Endodermal cell (in vitro differentiated cells): ENCODE measurements at regions not wholly inside any gene's neighbourhood (a gene's known extent, or its start where the extent isn't known, plus 50 kb on each side); places are given as distances from the start of the nearest gene placed in this dataset.
A peak's percentile ranks its signal among the peaks of the same experiment; 100 is the strongest.

Experiments
- DNase-seq: peaks from one replicate; pipeline ENCODE4 v3.0.0-alpha.2; 2017
- H3K27ac ChIP-seq: 2 replicates; pipeline ENCODE4 v1.5.1; 2013; ENCODE audit warnings: mild to moderate bottlenecking, low read depth, low read length, moderate library complexity
- H3K27me3 ChIP-seq: 2 replicates; pipeline ENCODE4 v1.6.1; 2013; ENCODE audit warnings: mild to moderate bottlenecking, low read length, moderate library complexity; ENCODE audit not compliant: insufficient read depth, control insufficient read depth, poor library complexity, severe bottlenecking
- H3K36me3 ChIP-seq: 2 replicates; pipeline ENCODE4 v1.7.0; 2013; ENCODE audit warnings: mild to moderate bottlenecking, low read length, moderate library complexity; ENCODE audit not compliant: control insufficient read depth, insufficient read depth
- H3K4me1 ChIP-seq: one replicate; pipeline ENCODE4 v1.7.0; 2013; ENCODE audit warnings: low read length; ENCODE audit not compliant: control insufficient read depth, insufficient read depth
- H3K4me3 ChIP-seq: 2 replicates; pipeline ENCODE4 v1.5.1; 2013; ENCODE audit warnings: mild to moderate bottlenecking, low read length, moderate library complexity
- H3K9ac ChIP-seq: 2 replicates; pipeline ENCODE4 v1.6.1; 2013; ENCODE audit warnings: mild to moderate bottlenecking, low read length, moderate library complexity; ENCODE audit not compliant: poor library complexity, severe bottlenecking; ENCODE audit errors: extremely low read depth
- H3K9me3 ChIP-seq: 2 replicates; pipeline ENCODE4 v1.6.1; 2013; ENCODE audit warnings: mild to moderate bottlenecking, low read length, moderate library complexity; ENCODE audit not compliant: control insufficient read depth
- H3K27ac Mint-ChIP-seq: 2 replicates; pipeline ENCODE4 v1.8.0; 2020; ENCODE audit warnings: mixed read lengths
- H3K27me3 Mint-ChIP-seq: 2 replicates; pipeline ENCODE4 v1.8.0; 2021; ENCODE audit warnings: mild to moderate bottlenecking, mixed read lengths; ENCODE audit not compliant: insufficient read depth
- H3K36me3 Mint-ChIP-seq: 2 replicates; pipeline ENCODE4 v1.8.0; 2020; ENCODE audit warnings: low read depth, mixed read lengths
- H3K4me1 Mint-ChIP-seq: 2 replicates; pipeline ENCODE4 v1.8.0; 2020; ENCODE audit warnings: mixed read lengths
- H3K4me3 Mint-ChIP-seq: 2 replicates; pipeline ENCODE4 v1.8.0; 2020; ENCODE audit warnings: mild to moderate bottlenecking, moderate library complexity, mixed read lengths
- H3K9me3 Mint-ChIP-seq: 2 replicates; pipeline ENCODE4 v1.8.0; 2020; ENCODE audit warnings: mild to moderate bottlenecking, mixed read lengths
- WGBS, 2 experiments: methylation state at CpG; one replicate each; pipeline versions ENCODE4 v1.1.5 to v1.1.7; 2013; ENCODE audit warnings: missing lambda C conversion rate in 2 of 2, mixed read lengths in 1 of 2; ENCODE audit not compliant: insufficient coverage in 1 of 2, insufficient read length in 1 of 2; 5-methylcytosine and 5-hydroxymethylcytosine counted together
- TF ChIP-seq, protein P1 (sequence below): fragments of 200-600 bp; sonication (generic); conservative IDR thresholded peaks from 2 replicates; pipeline ENCODE4 v1.5.0; 2021; ENCODE audit warnings: antibody characterized with exemption, mild to moderate bottlenecking

DNA sequence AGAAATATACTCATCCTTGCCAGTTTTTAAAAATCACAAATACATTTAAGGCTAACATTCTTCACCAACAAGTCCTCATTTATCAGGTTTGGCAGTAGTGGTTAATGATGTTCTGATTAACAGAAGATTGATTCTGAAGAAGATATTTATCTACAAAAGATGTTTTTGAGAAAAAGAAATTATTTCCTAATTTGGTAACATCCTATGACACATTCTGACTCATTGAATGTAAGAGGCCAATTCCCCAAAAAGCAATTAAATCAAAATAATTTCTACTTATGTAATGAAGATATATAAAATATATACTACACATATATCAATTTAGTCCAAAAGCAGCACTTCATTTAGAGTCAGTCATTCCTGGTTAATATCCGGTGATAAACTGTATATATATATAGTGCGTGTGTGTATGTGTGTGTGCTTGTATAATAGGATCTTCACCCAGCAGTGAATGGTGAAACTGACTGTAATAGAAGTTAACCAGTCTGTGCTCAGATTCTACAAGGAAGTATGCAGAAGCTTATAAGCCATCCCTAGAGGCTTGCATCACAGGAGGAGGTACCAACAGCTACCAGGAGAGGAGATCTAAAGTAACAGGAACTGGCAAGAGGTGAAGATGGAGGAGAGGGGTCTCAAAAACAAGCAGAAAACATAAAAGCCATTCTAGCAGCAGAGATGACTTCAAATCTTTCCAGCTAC, 82.9 kb upstream of the MARCKS start:
- no peaks in the 10 kb centered on the region for H3K9me3 ChIP-seq
- no peak overlapping the region for H3K27ac ChIP-seq
- peaks cover 25% of the 10 kb centered on the region for H3K27me3 ChIP-seq
- H3K4me3 Mint-ChIP-seq: no peak overlapping the region
- H3K4me1 Mint-ChIP-seq: peaks cover 15% of the 10 kb centered on the region
- DNase-seq: no peak
- TF ChIP-seq, protein P1, sequence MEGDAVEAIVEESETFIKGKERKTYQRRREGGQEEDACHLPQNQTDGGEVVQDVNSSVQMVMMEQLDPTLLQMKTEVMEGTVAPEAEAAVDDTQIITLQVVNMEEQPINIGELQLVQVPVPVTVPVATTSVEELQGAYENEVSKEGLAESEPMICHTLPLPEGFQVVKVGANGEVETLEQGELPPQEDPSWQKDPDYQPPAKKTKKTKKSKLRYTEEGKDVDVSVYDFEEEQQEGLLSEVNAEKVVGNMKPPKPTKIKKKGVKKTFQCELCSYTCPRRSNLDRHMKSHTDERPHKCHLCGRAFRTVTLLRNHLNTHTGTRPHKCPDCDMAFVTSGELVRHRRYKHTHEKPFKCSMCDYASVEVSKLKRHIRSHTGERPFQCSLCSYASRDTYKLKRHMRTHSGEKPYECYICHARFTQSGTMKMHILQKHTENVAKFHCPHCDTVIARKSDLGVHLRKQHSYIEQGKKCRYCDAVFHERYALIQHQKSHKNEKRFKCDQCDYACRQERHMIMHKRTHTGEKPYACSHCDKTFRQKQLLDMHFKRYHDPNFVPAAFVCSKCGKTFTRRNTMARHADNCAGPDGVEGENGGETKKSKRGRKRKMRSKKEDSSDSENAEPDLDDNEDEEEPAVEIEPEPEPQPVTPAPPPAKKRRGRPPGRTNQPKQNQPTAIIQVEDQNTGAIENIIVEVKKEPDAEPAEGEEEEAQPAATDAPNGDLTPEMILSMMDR: no peak
- H3K9me3 Mint-ChIP-seq: no peaks in the 10 kb centered on the region
- H3K36me3 Mint-ChIP-seq: no peaks in the 10 kb centered on the region
- 93% methylated on average over 2 of the region's 2 CpGs; no CpG with 5 or more reads in 1 of the 2 experiments for WGBS, 2 experiments
- no peak overlapping the region for H3K4me3 ChIP-seq
- H3K4me1 ChIP-seq: no peaks in the 10 kb centered on the region
- H3K27me3 Mint-ChIP-seq: peaks cover 71% of the 10 kb centered on the region
- H3K9ac ChIP-seq: no peak overlapping the region
- no peaks in the 10 kb centered on the region for H3K36me3 ChIP-seq
- H3K27ac Mint-ChIP-seq: no peak overlapping the region

DNA sequence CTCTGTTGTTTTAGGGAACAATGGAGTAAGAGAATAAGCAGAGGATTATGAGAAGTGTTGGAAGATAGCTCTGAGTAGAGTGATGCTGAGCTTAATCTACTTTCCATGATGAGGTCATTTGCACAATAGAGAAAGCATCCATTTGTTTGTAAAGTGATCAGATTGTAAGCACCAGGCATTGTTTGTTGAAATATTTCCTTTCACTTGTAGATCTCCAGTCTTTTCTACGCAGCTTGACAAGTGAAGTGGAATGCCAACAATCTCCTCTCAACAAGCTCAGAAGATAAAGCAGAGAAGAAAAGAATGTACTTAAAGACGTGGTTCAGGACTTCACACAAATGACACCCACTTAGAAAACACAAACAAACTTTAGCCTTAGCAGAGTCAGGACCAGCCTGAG, 80.1 kb upstream of the MARCKS start:
- peaks cover 83% of the 10 kb centered on the region for H3K27me3 Mint-ChIP-seq
- peaks cover 15% of the 10 kb centered on the region for H3K4me1 Mint-ChIP-seq
- H3K9me3 Mint-ChIP-seq: no peaks in the 10 kb centered on the region
- no peak overlapping the region for H3K4me3 Mint-ChIP-seq
- peak overlapping the region; percentile 52 for H3K27ac Mint-ChIP-seq
- peaks cover 52% of the 10 kb centered on the region for H3K27me3 ChIP-seq
- H3K9me3 ChIP-seq: no peaks in the 10 kb centered on the region
- H3K36me3 Mint-ChIP-seq: no peaks in the 10 kb centered on the region
- DNase-seq: peak; percentile 64
- 0 to 3% methylated on average over 1 to 2 of the region's 2 CpGs for WGBS, 2 experiments
- TF ChIP-seq, protein P1: no peak
- no peaks in the 10 kb centered on the region for H3K4me1 ChIP-seq
- no peaks in the 10 kb centered on the region for H3K36me3 ChIP-seq
- peak overlapping the region; percentile 6 for H3K4me3 ChIP-seq
- H3K9ac ChIP-seq: no peak overlapping the region
- no peak overlapping the region for H3K27ac ChIP-seq

DNA sequence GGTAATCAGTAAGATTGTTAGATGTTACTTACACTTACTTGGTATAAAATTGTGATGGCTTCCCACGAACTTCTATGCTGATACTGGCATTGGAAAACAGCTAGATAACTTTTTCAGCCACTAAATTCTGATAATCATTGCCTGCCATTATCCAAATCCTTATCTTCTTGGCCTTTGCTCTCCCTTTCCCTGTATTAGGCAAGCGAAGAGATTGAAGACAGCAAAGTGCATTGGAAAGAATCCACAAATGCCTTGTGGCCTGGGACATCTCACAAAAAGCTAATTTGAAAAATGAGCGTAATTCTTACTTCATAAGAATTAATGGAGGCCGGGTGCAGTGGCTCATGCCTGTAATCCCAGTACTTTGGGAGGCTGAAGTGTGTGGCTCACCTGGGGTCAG, 79.5 kb upstream of the MARCKS start:
- TF ChIP-seq, protein P1: no peak
- H3K9me3 Mint-ChIP-seq: no peaks in the 10 kb centered on the region
- H3K4me3 Mint-ChIP-seq: no peak overlapping the region
- Histone ChIP-seq H3K4me3 (peak overlapping the region; percentile 6), H3K27me3 (peaks cover 58% of the 10 kb centered on the region), H3K9ac (no peak overlapping the region), H3K9me3 (no peaks in the 10 kb centered on the region), H3K27ac (no peak overlapping the region), H3K36me3 (no peaks in the 10 kb centered on the region), H3K4me1 (no peaks in the 10 kb centered on the region)
- H3K4me1 Mint-ChIP-seq: peaks cover 15% of the 10 kb centered on the region
- 38 to 59% methylated on average over 3 to 4 of the region's 4 CpGs for WGBS, 2 experiments
- no peak overlapping the region for H3K27ac Mint-ChIP-seq
- peaks cover 83% of the 10 kb centered on the region for H3K27me3 Mint-ChIP-seq
- DNase-seq: no peak
- no peaks in the 10 kb centered on the region for H3K36me3 Mint-ChIP-seq
